ENCODE measurements at regions not wholly inside any gene's neighbourhood (a gene's known extent, or its start where the extent isn't known, plus 50 kb on each side); places are given as distances from the start of the nearest gene placed in this dataset.

GRCh38 chr18:56065086-56065485 is 477.1 kb upstream of the TCF4 start:
- Histone ChIP-seq H3K36me3 (no peaks in the 10 kb centered on the region), H3K27ac (no peak overlapping the region), H3K4me3 (no peak overlapping the region), H3K4me1 (no peaks in the 10 kb centered on the region), H3K27me3 (no peaks in the 10 kb centered on the region), H3K9me3 (no peaks in the 10 kb centered on the region)
- DNase-seq: no peak
- intact Hi-C loops (cut with DNase I; ENCODE audit: low total_unique reads) (no loop called here), in situ Hi-C loops (cut with MboI; ENCODE audit: low sequenced_read_pairs in 4 of 4) (no loop called here)
- ATAC-seq: no peak
- no peak for TF ChIP-seq POLR2A (IDR thresholded peaks at IDR 0.05)
- TF ChIP-seq CTCF (IDR thresholded peaks at IDR 0.05 in 4 of 5, conservative IDR thresholded peaks at IDR 0.05 in 1 of 5): no peak

GRCh38 chr18:56062931-56063330 is 474.9 kb upstream of the TCF4 start:
- intact Hi-C loops (cut with DNase I; ENCODE audit: low total_unique reads) (no loop called here), in situ Hi-C loops (cut with MboI; ENCODE audit: low sequenced_read_pairs in 4 of 4) (no loop called here)
- DNase-seq (no peak), ATAC-seq (no peak)
- Histone ChIP-seq H3K27ac (no peak overlapping the region), H3K4me3 (no peak overlapping the region), H3K36me3 (no peaks in the 10 kb centered on the region), H3K4me1 (no peaks in the 10 kb centered on the region), H3K27me3 (no peaks in the 10 kb centered on the region), H3K9me3 (no peaks in the 10 kb centered on the region)
- TF ChIP-seq CTCF (IDR thresholded peaks at IDR 0.05 in 4 of 5, conservative IDR thresholded peaks at IDR 0.05 in 1 of 5) (no peak), POLR2A (IDR thresholded peaks at IDR 0.05) (no peak)

GRCh38 chr18:56060967-56061541 is 473.1 kb upstream of the TCF4 start:
- in situ Hi-C loops (cut with MboI; ENCODE audit: low sequenced_read_pairs in 4 of 4): no loop called here
- TF ChIP-seq CTCF (IDR thresholded peaks at IDR 0.05 in 4 of 5, conservative IDR thresholded peaks at IDR 0.05 in 1 of 5): no peak
- TF ChIP-seq POLR2A (IDR thresholded peaks at IDR 0.05): no peak
- Histone ChIP-seq H3K4me1 (no peaks in the 10 kb centered on the region), H3K36me3 (no peaks in the 10 kb centered on the region), H3K27me3 (no peaks in the 10 kb centered on the region), H3K27ac (no peak overlapping the region), H3K9me3 (no peaks in the 10 kb centered on the region), H3K4me3 (no peak overlapping the region)
- no peak for DNase-seq
- no peak for ATAC-seq
- intact Hi-C loops (cut with DNase I; ENCODE audit: low total_unique reads): no loop called here

- in situ Hi-C loops (cut with MboI; ENCODE audit: low sequenced_read_pairs in 4 of 4): no loop called here
Observed at GRCh38 chr18:56052202-56052601, 464.2 kb upstream of the TCF4 start.

More at GRCh38 chr18:56052202-56052601, 464.2 kb upstream of the TCF4 start:
- no peak overlapping the region for H3K4me3 ChIP-seq
- no peaks in the 10 kb centered on the region for H3K27me3 ChIP-seq
- intact Hi-C loops (cut with DNase I; ENCODE audit: low total_unique reads): no loop called here
- no peaks in the 10 kb centered on the region for H3K4me1 ChIP-seq
- no peaks in the 10 kb centered on the region for H3K36me3 ChIP-seq
- H3K27ac ChIP-seq: no peak overlapping the region
- H3K9me3 ChIP-seq: no peaks in the 10 kb centered on the region
- DNase-seq: no peak
- no peak for TF ChIP-seq POLR2A (IDR thresholded peaks at IDR 0.05)
- TF ChIP-seq CTCF (IDR thresholded peaks at IDR 0.05 in 4 of 5, conservative IDR thresholded peaks at IDR 0.05 in 1 of 5): no peak
- ATAC-seq: no peak

Measured in gastrocnemius medialis (tissue), 4 donors.